Natural killer cell treated with Interleukin-12 subunit alpha and Interleukin-12 subunit beta and Interleukin-15 and Interleukin-18, amount 100 ng/mL, for 72 hours (primary cell): ENCODE measurements at regions not wholly inside any gene's neighbourhood (a gene's known extent, or its start where the extent isn't known, plus 50 kb on each side); places are given as distances from the start of the nearest gene placed in this dataset.

Experiments used
- ATAC-seq, 2 donors: fragments of 150-1000 bp; cut with Tn5 transposase in 1 of 2; sonication (Bioruptor Pico), chemical (Tn5 transposase) in 1 of 2; 2 replicates each; pipeline ENCODE4 v1.10.0; 2021
- DNase-seq: peaks from one replicate; pipeline ENCODE4 v3.0.0; 2022; ENCODE audit warnings: low spot score
- H3K27ac Mint-ChIP-seq, 2 donors: 1 replicate in 1 of 2; 2 replicates in 1 of 2; pipeline ENCODE4 v1.8.0; 2022; ENCODE audit warnings: mixed read lengths in 2 of 2, mild to moderate bottlenecking in 1 of 2, moderate library complexity in 1 of 2
- H3K27me3 Mint-ChIP-seq, 2 donors: 1 replicate in 1 of 2; 2 replicates in 1 of 2; pipeline ENCODE4 v1.8.0; 2022; ENCODE audit warnings: mixed read lengths in 2 of 2
- H3K36me3 Mint-ChIP-seq: one replicate; pipeline ENCODE4 v1.8.0; 2022; ENCODE audit warnings: mixed read lengths
- H3K4me1 Mint-ChIP-seq, 2 donors: 1 replicate in 1 of 2; 2 replicates in 1 of 2; pipeline ENCODE4 v1.8.0; 2022; ENCODE audit warnings: low read depth in 2 of 2, mixed read lengths in 2 of 2, mild to moderate bottlenecking in 1 of 2
- H3K4me3 Mint-ChIP-seq: one replicate; pipeline ENCODE4 v1.8.0; 2022; ENCODE audit warnings: mixed read lengths
- H3K9me3 Mint-ChIP-seq: 2 replicates; pipeline ENCODE4 v1.8.0; 2022; ENCODE audit warnings: mixed read lengths

DNA sequence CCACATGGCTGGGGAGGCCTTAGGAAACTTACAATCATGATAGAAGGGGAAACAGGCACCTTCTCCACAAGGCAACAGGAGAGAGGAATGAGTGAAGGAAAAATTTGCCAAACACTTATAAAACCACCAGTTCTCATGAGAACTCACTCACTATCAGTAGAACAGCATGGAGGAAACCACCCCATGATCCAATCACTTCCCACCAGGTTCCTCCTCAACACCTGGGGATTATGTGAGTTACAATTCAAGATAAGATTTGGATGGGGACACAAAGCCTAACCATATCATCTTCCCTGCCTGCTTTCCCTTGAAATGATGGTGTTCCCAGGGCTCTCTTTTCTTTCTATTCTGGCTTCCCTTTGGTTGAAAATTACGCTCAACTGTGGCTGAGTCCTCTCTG is 262.7 kb upstream of the HABP2 start:
- Mint-ChIP-seq H3K9me3 (no peaks in the 10 kb centered on the region), H3K27ac (no peak overlapping the region), H3K4me1 (no peaks in the 10 kb centered on the region), H3K4me3 (no peak overlapping the region), H3K36me3 (no peaks in the 10 kb centered on the region), H3K27me3 (peaks cover 2 to 9% of the 10 kb centered on the region in 2 donors)
- no peak for DNase-seq
- ATAC-seq = no peak

DNA sequence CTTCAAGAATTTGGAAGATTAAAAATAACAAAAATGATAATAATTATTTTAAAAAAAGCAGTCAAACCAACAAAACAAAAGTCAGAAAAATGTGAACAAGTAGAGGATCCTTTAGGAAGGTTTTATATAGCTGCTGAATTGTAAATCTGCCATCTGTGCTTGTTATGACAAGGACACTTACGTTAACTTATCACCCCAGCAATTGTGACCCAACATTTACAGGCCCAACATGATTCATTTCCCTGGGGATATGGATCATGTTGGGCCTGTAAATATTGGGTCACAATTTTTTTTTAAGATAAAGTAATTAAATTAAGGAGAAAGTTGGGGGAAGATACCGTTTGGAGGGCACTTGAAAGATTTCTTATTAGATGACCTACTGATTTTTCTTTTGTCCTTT is 261.4 kb upstream of the HABP2 start:
- Mint-ChIP-seq H3K4me1 (no peaks in the 10 kb centered on the region), H3K36me3 (no peaks in the 10 kb centered on the region), H3K27me3 (peaks cover 0 to 14% of the 10 kb centered on the region in 2 donors), H3K4me3 (no peak overlapping the region), H3K9me3 (no peaks in the 10 kb centered on the region), H3K27ac (no peak overlapping the region)
- ATAC-seq (no peak), DNase-seq (no peak)

DNA sequence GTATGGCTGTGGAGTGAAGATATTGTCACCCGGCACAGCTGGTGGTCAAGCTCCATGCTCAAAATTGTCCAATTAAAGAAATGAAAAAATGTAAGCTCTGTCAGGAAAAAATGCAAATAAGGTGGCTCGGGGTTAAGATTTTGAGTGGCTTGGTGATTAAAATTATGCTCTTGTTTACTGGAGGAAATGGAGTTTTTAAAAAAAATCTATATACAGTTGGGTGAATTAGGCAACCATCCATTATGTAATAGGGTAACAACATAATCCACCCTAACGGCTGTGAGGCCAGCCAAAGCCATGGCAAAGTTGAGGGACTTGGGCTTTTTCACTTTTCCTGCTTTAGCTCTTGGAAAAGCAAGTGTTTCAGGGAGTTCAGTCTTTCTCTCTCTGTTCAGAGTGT is 260.8 kb upstream of the HABP2 start:
- Mint-ChIP-seq H3K27ac (no peak overlapping the region), H3K9me3 (no peaks in the 10 kb centered on the region), H3K36me3 (no peaks in the 10 kb centered on the region), H3K4me1 (no peaks in the 10 kb centered on the region), H3K27me3 (peaks cover 0 to 9% of the 10 kb centered on the region in 2 donors), H3K4me3 (no peak overlapping the region)
- ATAC-seq = no peak
- DNase-seq = no peak

DNA sequence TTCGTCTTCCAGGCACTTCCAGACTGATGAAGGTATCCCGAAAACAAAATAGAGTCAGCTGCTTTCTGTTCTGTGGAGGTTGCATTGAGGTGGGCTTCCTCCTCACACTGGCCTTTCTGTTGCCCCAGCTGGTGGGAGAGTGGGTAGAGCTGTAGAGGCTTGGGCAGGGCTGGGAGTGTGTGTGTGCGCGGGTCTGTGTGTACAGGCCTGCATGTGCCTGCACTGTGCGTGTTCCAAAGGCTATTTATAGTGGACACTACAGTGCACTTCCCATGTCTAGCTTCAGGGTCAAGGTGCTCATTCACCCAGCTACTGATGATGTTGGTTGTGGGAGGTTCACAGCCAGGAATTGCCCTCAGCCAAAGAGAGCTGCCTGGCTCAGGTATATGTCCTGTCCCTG is 260.1 kb upstream of the HABP2 start:
- H3K4me3 Mint-ChIP-seq = no peak overlapping the region
- DNase-seq (no peak), ATAC-seq (peak; percentile 52)
- no peaks in the 10 kb centered on the region for H3K4me1 Mint-ChIP-seq
- H3K9me3 Mint-ChIP-seq = no peaks in the 10 kb centered on the region
- H3K36me3 Mint-ChIP-seq = no peaks in the 10 kb centered on the region
- H3K27me3 Mint-ChIP-seq = peaks cover 0 to 9% of the 10 kb centered on the region in 2 donors
- no peak overlapping the region for H3K27ac Mint-ChIP-seq

DNA sequence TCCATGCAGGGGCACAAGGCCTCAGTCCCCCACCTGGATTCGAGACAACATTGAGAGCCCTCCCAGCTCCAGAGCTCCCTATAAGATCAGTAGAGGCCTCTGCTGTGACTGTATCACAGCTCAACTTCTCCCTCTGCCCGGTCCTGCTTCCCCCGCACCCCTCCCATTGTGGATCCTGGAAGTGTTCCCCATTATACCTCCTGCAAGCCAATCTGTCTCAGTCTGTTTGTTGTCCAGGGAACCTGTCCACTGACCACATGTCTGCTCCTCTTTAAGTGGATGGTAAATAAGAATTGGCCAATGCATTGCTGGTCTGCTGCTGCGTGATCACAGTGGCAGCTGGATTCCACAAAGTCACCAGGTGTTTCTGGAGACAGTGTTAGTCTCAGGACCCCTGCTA is 259.7 kb upstream of the HABP2 start:
- Mint-ChIP-seq H3K4me1 (no peaks in the 10 kb centered on the region), H3K9me3 (no peaks in the 10 kb centered on the region), H3K27me3 (peaks cover 0 to 9% of the 10 kb centered on the region in 2 donors), H3K4me3 (no peak overlapping the region), H3K27ac (no peak overlapping the region), H3K36me3 (no peaks in the 10 kb centered on the region)
- no peak for DNase-seq
- ATAC-seq = no peak

DNA sequence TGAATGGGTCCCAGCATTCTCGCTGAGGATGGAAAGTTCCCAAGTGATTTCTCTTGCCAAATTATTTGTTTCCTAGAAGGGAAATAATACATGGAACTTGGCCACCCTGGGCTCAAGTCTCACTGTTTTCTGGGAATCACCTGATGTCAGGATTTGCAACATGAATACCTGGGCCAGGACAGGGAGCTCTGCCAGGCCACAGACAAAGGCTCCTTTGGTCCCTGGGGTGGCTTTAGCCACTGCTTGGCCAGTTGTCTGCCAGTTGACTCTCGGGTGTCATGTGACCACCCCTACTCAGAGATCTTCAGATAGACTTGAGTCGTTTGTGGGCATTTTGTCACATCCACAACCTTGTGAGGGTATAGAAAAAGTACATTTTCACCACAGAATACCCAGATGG is 258.0 kb upstream of the HABP2 start:
- no peaks in the 10 kb centered on the region for H3K36me3 Mint-ChIP-seq
- no peak overlapping the region for H3K4me3 Mint-ChIP-seq
- ATAC-seq = no peak
- no peak for DNase-seq
- peaks cover 4 to 9% of the 10 kb centered on the region in 2 donors for H3K27me3 Mint-ChIP-seq
- H3K4me1 Mint-ChIP-seq = no peaks in the 10 kb centered on the region
- no peak overlapping the region for H3K27ac Mint-ChIP-seq
- no peaks in the 10 kb centered on the region for H3K9me3 Mint-ChIP-seq

DNA sequence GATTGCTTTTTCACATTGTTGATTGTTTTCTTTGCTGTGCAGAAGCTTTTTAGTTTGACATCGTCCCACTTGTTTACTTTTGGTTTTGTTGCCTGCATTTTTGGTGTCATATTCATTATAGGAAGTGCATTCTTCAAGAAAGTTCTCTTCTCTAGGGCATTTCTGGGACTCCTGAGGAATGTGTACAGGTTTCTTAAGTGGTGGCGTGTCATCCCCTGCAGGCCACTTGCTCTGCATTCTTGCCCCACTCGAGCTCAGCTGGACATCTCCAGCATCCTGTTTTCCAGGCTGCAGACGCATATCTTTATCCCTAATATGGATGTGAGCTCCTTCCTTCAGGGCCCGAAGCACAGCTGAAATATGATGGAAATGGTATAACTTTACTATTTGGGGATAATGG is 255.6 kb upstream of the HABP2 start:
- Mint-ChIP-seq H3K27me3 (peaks cover 4 to 9% of the 10 kb centered on the region in 2 donors), H3K36me3 (no peaks in the 10 kb centered on the region), H3K27ac (no peak overlapping the region), H3K4me3 (no peak overlapping the region), H3K4me1 (no peaks in the 10 kb centered on the region), H3K9me3 (no peaks in the 10 kb centered on the region)
- ATAC-seq = no peak
- DNase-seq = no peak

DNA sequence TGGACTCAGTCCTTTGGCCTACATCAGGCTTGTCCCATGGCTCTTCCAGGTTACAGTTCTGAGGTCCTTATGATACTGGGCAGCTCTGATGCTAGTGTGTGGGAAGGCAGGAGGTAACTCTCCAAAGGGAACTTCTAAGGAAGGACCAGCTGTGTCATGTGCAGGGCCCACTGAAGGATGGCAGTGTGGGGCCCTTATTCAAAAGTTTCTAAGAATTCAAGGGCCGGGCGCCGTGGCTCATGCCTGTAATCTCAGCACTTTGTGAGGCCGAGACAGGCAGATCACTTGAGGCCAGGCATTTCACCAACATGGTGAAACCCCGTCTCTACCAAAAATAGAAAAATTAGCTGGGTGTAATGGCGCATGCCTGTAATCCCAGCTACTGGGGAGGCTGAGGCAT is 254.2 kb upstream of the HABP2 start:
- H3K9me3 Mint-ChIP-seq = no peaks in the 10 kb centered on the region
- H3K4me3 Mint-ChIP-seq = no peak overlapping the region
- H3K4me1 Mint-ChIP-seq = no peaks in the 10 kb centered on the region
- no peaks in the 10 kb centered on the region for H3K36me3 Mint-ChIP-seq
- H3K27me3 Mint-ChIP-seq = peaks cover 4 to 14% of the 10 kb centered on the region in 2 donors
- no peak for DNase-seq
- no peak overlapping the region for H3K27ac Mint-ChIP-seq
- no peak for ATAC-seq

DNA sequence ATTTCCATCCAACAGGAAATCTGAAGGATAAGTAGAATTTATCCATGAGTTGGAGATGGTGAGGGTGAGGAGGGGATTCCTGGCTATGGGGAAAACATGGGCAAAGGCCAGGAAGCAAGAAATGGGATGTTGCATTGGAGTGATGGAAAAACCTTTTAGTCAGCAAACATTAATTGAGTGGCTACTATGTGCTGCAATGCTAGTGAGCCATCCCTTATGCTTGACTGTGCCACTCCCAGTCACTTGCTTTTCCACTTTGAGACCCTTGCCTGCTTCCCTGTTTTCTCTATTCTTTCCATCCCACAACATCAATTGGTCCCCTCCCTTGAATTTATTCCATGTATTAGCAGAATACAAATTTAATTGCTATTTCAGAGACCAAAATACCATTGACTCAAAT is 252.7 kb upstream of the HABP2 start:
- DNase-seq (no peak), ATAC-seq (no peak)
- no peak overlapping the region for H3K27ac Mint-ChIP-seq
- H3K9me3 Mint-ChIP-seq = no peaks in the 10 kb centered on the region
- peaks cover 4 to 24% of the 10 kb centered on the region in 2 donors for H3K27me3 Mint-ChIP-seq
- H3K4me1 Mint-ChIP-seq = no peaks in the 10 kb centered on the region
- H3K4me3 Mint-ChIP-seq = no peak overlapping the region
- H3K36me3 Mint-ChIP-seq = no peaks in the 10 kb centered on the region

DNA sequence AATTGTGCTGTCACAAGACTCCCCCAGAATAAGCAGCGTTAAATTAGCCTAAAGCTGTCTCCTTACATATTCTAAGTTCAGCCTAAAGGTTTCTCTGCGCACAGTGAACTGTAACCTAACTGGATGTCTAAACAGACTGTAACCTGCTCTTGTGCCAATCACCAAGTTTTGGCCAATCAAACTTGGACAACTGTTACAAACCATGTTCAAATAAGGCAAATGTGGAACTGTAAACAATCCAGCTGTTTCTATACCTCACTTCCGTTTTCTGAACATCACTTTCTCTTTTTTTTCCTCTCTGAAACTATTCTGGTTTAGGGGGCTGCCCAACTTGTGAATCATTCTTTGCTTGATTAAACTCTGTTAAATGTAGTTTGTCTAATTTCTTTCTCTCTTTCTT is 252.2 kb upstream of the HABP2 start:
- no peaks in the 10 kb centered on the region for H3K36me3 Mint-ChIP-seq
- H3K9me3 Mint-ChIP-seq = no peaks in the 10 kb centered on the region
- no peaks in the 10 kb centered on the region for H3K4me1 Mint-ChIP-seq
- peaks cover 4 to 21% of the 10 kb centered on the region in 2 donors for H3K27me3 Mint-ChIP-seq
- DNase-seq = no peak
- no peak for ATAC-seq
- no peak overlapping the region for H3K4me3 Mint-ChIP-seq
- H3K27ac Mint-ChIP-seq = no peak overlapping the region

DNA sequence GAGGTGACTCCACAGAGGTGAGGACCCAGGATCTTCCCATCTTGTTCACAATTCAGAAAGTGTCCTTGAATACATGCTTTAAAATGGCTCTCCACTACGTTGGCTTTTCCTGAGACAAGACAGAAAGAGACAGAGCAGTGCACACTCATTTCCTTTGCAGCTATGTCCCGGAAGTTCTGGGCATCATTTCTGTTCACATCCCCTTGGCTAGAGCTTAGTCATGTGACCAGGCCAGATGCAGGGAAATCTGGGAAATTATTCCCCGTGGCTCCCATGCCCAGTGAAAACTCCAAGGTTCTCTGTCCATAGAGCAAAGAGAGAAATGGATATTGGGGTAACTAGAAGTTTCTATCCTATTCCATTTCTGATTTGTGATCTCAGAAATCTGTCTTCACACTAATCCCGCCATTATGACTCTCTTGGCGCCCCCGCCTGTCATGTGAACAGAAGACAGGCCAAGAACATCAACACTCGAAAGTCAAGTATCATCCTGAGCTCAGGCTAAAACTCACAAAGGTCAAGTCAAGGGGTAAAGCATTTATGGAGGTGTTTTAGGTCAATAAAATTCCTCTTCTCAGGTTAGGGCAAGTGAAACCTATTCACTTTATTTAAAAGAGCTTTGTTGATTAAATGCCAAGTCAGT is 251.4 kb upstream of the HABP2 start:
- Mint-ChIP-seq H3K27me3 (peaks cover 4 to 14% of the 10 kb centered on the region in 2 donors), H3K27ac (no peak overlapping the region), H3K36me3 (no peaks in the 10 kb centered on the region), H3K9me3 (no peaks in the 10 kb centered on the region), H3K4me1 (no peaks in the 10 kb centered on the region), H3K4me3 (no peak overlapping the region)
- DNase-seq (no peak), ATAC-seq (no peak)

DNA sequence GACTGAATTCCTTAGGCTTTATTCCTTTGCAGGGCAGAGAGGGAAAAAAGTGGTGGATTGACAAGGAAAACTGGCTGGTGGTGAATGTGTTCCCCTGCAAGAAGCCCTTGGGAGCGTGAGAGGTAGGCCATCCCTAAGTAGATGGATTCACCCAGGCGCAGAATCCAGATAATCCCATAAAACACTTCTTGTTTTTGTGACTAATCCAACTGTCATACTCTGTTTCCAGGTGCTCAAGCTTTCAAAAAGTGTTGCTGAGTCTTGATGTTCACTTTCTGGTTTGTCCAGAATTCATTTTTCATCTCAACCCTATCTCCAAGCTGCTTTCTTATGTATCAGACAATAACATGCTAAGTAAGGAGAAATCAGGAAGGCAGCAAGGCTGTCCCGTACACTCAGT is 250.8 kb upstream of the HABP2 start:
- H3K9me3 Mint-ChIP-seq = no peaks in the 10 kb centered on the region
- DNase-seq (no peak), ATAC-seq (no peak)
- H3K4me3 Mint-ChIP-seq = no peak overlapping the region
- peaks cover 4 to 14% of the 10 kb centered on the region in 2 donors for H3K27me3 Mint-ChIP-seq
- H3K36me3 Mint-ChIP-seq = no peaks in the 10 kb centered on the region
- H3K27ac Mint-ChIP-seq = no peak overlapping the region
- H3K4me1 Mint-ChIP-seq = no peaks in the 10 kb centered on the region

DNA sequence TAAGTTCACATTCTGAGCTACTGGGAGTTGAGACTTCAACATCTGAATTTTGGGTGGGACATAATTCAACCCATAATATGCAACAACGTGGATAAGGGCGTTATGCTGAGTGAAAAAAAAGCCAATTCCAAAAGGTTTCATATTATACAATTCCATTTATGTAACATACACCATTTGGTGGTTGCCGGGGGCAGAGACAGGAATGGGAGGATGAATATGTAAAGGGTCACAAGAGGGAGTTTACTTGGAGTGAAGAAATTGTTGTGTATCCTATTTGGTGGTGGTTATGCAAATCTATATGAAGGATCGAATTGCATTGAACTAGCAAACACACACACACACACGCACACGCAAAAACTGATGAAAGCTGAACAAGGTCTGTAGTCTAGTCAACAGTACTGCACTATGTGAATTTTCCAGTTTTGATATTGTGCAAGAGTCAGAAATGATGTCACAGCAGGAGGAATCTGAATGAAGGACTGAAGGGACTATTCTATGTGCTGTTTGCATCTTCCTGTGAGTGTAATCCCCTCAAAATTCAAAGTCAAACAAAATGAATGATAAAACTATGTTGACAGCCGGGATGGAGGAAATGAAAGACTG is 249.2 kb upstream of the HABP2 start:
- H3K36me3 Mint-ChIP-seq = no peaks in the 10 kb centered on the region

DNA sequence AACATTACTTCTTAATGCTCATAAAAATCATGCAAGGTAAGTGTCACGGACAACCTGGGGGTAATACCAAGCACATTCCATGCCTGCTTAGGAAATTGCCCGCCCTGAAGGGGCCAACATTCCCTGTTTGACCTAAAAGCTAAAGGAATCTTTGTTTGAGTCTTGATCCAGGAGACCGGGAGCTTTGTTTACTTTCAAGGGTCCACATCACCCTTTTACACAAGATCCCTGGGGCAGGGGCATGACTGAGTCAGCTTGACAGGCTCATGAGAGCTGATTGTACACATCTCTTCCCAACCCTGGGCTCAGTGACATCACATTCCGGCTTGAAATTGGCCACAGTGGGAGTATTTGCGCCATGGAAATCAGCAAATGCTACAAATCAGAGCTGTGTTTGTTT is 248.1 kb upstream of the HABP2 start:
- H3K9me3 Mint-ChIP-seq = no peaks in the 10 kb centered on the region
- H3K36me3 Mint-ChIP-seq = no peaks in the 10 kb centered on the region
- no peak overlapping the region for H3K4me3 Mint-ChIP-seq
- H3K27ac Mint-ChIP-seq = no peak overlapping the region
- no peak for ATAC-seq
- H3K27me3 Mint-ChIP-seq = peaks cover 0 to 14% of the 10 kb centered on the region in 2 donors
- no peaks in the 10 kb centered on the region for H3K4me1 Mint-ChIP-seq
- DNase-seq = no peak

More for the DNA sequence above, 249.2 kb upstream of the HABP2 start:
- H3K4me3 Mint-ChIP-seq = no peak overlapping the region
- no peaks in the 10 kb centered on the region for H3K4me1 Mint-ChIP-seq
- no peak overlapping the region for H3K27ac Mint-ChIP-seq
- DNase-seq (no peak), ATAC-seq (no peak)
- H3K9me3 Mint-ChIP-seq = no peaks in the 10 kb centered on the region
- H3K27me3 Mint-ChIP-seq = peaks cover 4 to 14% of the 10 kb centered on the region in 2 donors

DNA sequence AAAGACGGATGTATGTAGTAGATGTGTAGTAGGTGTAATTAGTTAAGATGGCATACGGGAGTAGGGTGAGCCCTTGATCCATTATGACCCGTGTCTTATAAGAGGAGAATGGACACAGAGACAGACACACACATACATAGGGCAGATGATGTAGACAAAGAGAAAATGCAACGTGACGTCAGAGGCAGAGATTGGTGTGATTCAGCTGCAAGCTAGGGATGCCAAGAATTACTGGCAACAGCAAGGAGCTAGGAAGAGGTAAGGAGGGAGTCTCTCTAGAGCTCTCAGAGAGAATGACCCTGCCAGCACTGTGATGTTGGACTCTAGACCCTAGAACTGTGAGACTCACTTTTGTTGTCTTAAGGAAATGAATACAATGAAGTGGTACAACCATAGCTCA is 247.0 kb upstream of the HABP2 start:
- DNase-seq (no peak), ATAC-seq (peak in 1 of 2 donors; percentile 23)
- Mint-ChIP-seq H3K27ac (no peak overlapping the region), H3K27me3 (peaks cover 0 to 20% of the 10 kb centered on the region in 2 donors), H3K4me1 (no peaks in the 10 kb centered on the region), H3K36me3 (no peaks in the 10 kb centered on the region), H3K9me3 (no peaks in the 10 kb centered on the region), H3K4me3 (no peak overlapping the region)
